Amygdala (tissue), 56 donors: ENCODE measurements at regions not wholly inside any gene's neighbourhood (a gene's known extent, or its start where the extent isn't known, plus 50 kb on each side); places are given as distances from the start of the nearest gene placed in this dataset.
"Not testable (repeated sequence)": the region's sequence is repeated elsewhere in the genome, so short reads cannot be mapped to it uniquely, and the experiment has no call there.

Experiments used
- DNase-seq, 56 donors: peaks; one replicate each; lab custom pipeline; 2025; lab: John Stamatoyannopoulos, UW

DNA sequence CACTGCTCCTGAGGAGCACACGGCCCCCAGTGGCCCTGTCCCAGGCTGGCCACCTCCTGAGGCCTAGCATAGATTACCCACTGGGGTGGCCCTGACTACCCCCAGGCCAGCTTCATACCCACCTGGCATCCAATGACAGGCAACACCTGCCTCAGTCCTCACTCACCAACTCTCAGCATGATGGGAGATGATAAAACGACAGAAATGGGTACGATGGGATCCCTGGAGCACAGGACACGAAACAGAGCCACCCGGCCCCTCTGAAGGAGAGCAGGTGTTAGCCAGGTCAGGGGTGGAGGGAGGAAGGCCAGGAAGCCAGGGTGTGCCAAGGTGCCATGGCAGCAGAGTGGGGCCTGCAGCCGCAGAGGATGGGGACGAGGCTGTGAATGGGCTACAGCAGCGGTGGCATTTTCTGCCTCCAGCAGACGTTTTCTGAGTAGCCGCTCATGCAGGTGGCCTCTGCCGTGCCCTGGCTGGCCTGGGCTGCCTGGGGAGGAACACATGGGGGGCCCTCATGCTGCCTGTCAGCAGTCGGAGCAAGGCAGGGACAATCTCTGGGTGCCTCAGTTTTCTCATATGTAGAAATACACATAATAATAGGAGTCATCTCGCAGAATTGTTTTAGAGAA is 50.2 kb upstream of the FGF3 start:
- no peak for DNase-seq

DNA sequence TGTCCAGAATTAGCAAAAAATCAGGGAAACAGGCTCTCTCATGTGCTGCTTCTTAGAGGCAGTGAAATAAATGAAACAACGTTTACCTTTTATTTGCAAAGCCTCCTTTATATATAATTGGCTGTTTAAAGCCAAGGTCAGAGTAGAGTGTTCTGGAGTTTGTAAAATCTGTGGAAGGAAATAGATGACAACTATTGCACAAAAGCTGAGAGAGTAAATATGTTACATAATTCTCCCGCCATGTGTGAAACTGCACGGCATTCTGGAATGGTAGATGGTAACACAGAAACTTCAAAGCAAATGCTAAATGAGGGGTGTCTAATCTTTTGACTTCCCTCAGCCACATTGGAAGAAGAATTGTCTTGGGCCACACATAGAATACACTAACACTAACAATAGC is 51.5 kb upstream of the FGF3 start:
- no peak for DNase-seq

DNA sequence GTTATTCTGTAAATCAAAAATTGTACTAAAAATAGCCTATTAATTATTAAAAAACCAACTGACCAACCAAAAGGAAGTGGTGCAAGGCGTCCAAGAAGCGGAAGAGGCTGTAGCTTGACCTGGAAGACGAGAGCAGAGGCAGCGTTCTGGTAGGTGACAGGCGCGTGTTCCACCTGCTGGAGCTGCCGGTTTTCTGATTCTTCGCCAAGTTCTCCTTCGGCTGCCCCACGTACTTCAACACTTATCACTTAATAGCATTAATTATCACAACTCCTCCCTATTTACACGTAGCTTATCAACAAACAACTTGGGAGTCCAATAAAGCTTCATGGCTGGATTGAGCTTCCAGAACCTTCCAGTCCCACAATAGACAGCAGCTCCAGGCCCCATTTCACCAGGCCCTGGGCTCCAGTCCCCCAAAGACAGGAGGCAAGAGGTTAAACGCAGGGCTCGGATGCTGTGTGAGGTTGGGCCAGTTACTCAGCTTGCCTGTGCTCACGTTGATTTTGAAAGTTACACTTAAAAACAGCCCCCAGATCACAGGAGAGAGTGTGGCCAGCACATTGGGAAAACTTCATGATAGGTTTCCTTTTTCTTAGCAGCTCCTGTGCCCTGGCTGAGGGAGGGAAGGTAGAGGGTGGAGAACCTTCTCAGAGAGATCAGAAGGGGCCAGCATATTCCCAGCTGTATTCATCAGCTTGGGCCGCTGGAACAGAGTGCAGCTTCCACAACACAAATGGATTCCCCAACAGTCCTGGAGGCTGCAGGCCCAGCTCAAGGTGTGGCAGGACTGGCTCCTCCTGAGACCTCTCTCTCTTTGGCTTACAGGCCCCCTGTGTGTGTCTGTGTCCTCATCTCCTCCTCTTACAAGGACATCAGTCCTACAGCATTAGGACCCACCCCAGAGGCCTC is 54.2 kb upstream of the FGF3 start:
- no peak for DNase-seq

DNA sequence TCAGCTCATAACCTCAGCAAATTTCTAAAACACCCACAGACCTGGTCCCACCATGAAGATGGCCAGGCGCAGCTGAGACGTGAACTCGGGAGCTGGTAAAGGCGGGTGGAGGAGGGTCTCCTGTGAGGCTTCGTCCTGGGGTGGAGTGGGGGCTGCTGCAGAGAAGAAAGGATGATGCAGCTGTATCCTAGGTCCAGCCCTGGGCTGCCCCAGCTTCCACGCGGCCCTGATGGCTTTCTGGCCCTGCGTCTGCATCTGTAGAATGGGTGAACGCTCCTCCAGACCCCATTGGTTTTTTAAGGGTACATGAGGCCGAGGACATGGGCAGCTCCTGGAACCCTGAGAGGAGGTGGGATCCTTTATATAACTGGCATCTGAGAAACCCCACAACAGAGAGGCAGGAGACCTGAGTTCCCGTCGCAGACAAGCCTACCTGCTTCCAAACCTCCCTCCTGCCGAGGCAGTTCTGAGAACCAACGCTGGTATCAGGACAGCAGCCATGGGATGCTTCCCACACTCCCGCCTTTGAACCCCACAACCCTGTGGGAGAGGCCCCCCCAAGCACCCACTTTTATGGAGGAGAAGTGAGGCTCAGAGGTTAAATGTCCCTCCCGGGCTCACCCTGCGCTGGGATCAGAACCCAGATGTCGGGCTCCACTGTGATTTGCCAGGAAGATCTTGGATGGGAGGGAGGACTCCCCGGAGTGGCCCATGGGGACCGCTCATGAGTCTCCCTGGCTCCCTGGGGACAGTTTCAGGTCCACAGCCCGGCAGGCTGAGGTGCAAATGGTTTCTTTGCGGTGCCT is 55.2 kb upstream of the FGF3 start:
- DNase-seq: no peak

DNA sequence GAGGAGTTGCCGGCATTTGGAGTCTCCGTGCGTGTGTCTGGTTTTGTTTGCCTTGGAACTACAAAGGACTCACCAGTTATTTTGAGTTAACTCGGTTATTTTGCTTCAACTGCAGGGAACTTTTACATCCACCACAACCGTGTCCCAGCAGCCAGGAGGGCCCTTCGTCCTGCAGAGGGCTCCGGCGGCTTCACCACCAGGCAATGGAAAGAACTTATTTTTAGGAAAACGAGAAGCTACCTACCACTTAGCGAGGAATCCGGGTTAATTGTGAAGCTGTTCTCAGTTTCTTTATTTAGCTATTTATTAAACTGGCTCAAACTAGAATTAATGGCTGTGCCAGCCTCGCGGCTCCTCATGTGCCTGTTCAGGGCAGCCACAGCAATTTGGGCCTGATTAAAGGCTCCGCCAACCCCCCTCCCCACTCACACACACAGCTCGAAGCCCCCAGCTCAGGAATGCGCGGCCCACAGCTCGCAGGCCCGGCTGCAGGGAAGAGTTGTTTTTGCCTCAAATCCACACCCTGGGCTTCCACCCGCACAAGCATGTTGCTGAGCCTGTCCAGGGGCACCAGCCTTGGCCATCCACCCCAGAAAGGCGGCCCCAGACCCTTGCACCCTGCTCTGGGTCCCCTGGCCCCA is 55.9 kb upstream of the FGF3 start:
- no peak for DNase-seq

DNA sequence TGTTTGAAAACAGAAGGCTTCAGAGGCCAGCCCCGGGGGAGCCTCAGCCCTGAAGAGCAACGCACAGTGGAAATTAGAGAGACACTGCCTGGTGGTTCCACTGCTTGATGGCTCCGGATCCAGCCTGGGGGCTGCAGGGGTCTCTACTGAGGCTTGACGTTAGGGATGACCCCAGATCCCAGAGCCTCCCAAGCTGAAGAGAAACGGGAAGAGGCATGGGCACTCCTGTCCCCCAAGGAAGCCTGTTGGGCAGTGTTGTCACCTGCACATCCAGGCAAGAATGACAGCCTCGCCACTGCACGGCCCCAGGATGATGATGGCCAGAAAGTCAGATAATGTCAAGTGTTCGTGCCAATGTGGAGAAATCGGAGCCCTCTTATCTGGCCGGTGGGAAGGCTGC is 56.8 kb upstream of the FGF3 start:
- DNase-seq: no peak

DNA sequence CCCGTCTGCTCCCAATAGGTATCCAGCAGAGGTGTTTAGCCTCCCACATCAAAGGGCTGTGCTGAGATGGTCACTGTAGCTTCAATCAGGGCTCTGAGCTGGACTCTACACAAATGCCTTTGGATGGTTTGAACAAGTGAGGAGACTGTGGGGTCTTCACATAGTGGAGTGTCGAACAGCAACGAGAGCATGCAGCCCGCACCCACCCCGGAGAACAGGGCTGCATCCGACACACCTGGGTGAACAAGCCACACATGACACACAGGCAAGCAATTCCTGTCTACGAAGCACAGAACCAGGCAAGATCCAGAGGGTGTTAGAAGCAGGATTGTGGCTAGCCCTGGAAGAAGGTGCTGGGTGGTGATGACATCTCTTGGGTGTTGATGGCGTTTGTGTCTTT is 58.0 kb upstream of the FGF3 start:
- DNase-seq: no peak

DNA sequence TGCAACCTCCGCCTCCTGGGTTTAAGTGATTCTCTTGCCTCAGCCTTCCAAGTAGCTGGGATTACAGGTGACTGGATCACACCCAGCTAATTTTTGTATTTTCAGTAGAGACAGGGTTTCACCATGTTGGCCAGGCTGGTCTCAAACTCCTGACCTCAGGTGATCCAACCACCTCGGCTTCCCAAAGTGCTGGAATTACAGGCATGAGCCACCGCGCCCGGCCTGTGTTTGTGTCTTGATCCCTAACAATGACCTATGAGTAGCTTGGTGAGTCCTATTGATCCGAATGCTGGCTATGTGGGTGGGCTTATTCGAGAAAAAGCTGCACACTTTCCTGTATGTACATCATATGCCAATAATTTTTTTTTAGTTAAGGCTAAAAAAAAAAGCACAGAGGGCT is 58.5 kb upstream of the FGF3 start:
- not testable (repeated sequence) for DNase-seq

DNA sequence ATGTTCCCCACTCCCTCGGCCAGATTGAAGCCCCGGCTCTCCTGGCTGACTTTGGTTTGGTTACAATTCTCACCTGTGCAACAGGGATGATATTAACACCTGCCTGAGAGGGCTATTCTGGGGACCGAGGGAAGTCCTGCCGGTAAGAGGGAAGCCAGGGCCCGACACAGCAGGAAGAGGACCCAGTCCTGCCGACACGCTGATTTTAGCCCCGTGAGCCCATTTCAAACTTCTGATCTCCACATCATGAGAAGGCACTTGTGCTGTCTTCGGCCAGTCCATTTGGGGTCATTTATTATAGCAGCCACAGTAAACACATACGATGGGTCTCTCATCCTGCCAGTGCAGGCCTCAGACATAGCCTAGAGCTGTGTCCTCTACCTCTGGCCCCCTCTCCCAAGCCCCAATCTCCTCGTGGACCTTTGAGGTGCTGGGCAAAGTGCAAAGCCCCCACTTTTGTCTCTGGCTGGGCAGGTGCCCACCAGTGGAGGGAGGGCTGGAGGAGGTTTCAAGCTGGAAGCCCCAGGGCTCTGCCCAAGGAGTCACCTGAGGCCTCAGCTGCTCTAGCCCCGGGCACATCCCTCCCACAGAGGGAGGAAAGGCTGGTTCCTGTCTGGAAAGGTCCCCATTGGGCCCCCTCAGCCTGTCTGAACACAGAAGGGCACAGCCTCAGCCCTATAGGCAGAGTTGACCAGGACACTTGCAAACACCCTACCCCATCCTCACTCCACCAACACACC is 59.1 kb upstream of the FGF3 start:
- DNase-seq: no peak

DNA sequence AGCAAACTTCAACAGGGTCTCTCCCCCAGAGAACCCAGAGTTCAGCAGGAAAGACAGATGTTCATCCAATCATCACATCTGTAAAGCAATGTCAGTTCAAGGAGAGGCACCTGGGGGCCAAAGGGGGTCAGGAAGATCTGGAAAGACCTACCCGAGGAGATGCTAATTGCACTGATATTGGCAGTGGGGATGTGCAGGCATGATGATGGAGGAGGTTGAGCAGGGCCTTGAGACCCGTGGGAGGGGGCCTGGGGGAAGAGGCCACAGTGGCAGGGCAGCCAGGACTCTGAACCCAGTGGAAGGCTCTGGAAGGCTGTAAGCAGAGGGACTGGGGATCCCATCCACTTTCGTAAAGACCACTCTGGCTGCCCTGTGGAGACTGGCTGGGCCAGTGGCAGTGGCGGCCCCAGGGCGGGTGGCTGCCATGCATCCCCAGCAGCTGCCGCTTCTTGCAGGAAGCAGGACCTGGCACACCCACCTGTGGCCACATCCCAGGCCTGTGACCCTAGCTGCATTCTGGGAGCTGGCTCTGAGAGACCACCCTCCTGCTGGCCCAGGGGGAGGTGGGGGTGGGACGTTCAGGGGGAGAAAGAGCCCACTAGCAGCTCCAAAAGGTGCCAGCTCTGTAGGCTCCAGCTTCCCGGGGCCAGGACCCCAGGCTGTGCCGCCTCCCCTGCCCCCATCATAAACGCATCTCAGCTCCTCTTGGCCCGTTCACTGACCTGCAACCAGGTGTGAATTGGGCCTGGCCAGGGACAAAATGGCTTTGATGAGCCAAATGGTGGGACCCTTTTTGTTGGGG is 59.9 kb upstream of the FGF3 start:
- DNase-seq: no peak

DNA sequence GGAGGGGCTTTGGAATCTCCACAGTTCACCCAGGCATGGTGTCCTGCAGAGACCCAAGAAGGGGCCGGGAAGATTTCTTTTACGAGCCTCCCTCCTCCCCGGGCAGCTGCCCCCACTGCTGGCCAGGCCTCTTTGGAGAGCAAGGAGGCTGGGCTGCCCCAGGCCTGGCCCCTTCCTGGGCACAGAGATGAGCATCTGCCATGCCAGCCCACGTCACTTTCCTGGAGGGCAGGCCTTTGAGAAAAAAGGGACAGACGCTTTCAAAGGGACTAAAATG is 60.5 kb upstream of the FGF3 start:
- DNase-seq: no peak

DNA sequence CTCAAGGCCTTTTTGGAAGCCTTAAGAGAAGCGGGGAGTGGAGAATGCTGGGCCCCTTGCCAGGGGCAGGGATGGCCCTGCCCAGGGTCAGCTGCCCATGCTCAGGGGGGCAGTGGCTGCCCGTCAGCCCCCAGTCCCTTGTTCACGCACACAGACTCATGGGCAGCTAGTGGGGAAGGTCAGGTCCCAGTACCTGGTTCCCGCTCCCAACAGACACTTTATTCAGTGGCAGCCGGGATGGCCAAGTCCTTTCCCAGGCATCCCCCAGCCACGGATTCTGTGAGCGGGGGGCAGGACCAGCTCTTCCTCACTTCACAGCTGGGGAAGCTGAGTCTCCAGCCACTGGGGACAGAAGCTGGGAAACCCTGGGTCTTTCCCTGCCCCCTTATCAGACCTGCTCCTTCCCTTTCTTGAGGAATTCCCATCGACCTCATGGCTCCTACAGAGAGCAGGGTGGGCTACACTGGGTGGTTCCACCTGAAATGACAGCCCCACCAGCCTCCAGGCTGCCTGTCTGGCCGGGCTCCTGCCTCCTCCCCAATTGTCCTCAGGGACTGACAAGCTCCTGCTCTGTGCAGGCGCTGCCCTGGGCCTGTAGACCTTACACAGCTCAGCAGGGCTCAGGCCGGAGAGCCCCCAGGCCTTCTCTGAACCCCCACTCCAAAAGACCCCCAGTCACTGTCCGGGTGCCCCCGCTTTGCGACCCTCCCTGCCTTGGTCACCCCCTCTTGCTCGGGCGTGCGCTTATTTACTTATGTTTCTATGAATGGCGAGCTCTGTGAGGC is 61.0 kb upstream of the FGF3 start:
- DNase-seq: no peak

DNA sequence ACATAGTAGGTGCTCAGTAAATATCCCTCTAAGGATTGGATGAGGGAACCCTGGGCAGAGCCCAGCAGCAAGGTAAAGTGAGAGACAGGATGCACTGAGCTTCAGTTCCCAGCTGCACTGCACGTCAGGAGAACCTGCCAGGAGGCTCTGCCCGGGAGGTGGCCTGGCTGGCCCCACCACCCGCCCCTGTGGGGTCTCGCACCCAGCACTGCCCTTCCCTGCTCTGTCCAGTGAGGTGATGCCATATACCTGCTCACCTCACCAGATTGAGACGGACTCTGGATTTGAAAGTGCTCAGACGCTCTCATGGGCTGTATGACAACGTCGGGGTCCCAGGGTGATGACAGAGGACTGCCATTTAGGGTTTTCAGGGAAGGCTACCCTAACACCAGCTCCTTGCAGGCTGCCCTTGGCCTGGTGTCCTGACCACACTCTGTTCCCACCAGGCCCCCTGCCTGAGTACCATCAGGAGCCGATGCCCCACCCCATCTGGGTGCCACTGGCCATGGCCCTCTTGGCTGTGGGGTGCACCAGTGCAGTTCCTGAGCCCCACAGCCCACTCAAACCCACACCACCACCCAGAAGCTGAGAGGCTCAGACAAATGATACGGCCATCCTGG is 61.7 kb upstream of the FGF3 start:
- no peak for DNase-seq

DNA sequence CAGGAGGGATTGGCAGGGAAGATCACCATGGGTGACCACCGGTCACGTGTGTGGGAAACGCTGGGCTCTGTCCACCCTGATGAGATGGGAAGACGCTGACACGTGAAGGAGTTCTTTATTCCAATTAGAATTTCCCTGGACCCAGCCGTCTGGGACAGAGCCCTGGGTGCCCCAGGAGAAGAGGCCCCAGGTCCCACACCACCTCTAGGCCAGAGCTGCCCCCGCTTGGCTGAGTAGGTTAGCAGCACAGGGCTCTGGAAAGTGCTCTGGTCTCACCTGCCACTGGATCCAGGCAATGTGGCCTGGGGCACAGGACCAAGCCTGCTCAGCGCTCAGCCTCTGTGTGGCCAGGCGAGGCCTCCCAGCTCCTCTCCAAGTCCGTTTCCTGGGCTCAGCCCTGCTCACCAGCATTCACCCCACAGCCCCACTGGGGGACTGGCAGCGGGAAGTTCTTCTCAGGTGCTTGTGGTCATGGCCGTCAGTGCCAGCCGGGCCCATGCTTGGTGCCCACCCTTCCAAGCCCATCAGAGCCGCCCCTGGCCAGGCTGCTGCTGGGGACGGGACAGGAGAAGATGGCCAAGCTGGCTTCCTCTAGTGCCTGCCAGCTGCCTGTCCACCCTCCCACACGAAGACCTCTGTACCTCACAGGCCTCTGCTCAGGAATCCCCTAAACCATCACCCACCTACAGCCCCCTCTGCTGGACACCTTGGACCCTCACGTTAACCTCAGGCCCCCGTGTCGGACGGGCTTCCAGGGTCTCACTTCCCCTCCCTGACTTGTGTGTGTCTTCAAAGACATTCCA is 62.5 kb upstream of the FGF3 start:
- DNase-seq: no peak

DNA sequence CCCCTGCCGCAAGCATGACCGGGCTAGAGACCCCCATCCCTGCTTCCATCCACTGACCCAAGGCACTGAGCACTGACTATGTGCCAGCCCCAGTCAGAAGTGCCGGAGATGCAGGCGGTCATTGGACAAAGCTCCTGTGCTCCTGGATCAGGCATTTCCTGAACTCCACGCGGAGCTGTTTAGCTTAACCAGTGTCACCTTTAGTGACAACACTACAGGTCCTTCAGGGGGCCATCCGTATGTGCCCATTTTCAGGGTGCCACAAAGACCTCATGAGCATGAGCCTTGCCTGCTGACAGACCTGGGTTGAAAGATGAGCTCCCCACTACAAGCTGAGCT is 63.0 kb upstream of the FGF3 start:
- no peak for DNase-seq

DNA sequence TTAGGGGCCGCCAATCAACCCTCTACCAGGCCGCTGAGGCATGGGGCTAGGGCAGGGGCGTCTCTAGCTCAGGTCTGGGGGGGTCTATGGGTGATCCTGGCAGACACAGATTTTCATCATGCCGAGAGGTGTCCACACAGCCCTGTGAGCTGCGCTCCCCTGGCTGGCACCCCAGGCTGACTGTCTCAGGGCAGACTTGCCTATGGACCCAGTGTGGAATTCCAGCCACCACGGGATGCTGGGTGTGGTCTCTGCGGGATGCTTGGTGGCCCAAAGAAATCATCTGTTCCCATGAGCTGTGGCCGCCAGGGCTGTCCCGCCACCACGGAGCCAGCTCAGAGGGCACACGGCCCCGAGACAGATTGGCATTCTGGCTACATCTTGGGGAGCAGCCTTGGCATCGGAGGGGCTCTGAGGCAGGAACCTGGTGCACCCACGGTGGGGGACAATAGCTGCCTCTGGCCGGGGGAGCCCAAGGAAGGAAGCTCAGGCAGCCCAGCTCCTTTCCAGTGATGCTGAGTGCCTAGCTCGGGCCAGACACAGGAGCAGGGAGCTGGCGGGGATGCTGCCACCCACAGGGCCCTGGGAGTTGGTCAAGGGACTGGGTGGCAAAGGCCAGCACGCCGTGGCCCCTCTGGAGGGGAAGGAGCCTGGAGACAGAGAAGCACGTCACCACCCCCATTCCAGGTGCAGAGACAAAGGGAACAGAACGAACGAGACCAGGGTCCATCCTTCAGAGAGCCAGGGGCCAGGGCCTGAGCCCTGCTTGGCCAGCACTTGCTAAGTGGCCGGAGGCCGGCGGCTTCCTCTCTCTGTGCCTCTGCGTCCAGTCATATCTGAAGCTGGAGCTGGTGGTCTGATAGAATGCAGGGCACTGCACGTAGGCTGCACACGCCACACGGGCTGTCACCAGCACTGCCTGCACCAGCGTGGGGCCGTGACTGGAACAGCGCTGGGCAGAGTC is 64.4 kb upstream of the FGF3 start:
- DNase-seq: no peak
